HG03442 (cell line): ENCODE measurements at regions not wholly inside any gene's neighbourhood (a gene's known extent, or its start where the extent isn't known, plus 50 kb on each side); places are given as distances from the start of the nearest gene placed in this dataset.
"Not testable (repeated sequence)": the region's sequence is repeated elsewhere in the genome, so short reads cannot be mapped to it uniquely, and the experiment has no call there.

Source experiments
- ATAC-seq: cut with Tn5 transposase; IDR thresholded peaks from one replicate; pipeline ENCODE4 v1.9.1; 2021; ENCODE audit warnings: mild to moderate bottlenecking, moderate library complexity; ENCODE audit not compliant: unreplicated experiment

DNA sequence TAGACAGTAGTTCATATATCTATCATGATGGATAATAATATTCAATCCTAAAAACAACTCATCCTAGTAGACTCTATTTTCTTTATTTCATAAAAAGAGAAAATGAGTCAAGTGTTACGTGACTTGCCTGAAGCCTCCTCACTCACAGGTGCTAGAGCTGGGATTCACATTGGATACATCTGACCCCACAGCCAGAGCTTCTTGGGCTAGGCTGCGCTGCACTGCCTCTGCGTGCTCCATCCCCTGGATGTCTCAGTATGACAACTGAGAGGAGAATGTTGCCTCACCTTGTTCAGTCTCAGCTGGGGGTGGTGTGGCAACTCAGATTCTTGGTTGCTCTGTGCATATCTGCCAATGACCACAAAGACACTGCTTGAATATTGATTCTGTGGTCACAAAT, 286.6 kb downstream of the LIG4 start:
- ATAC-seq: no peak

DNA sequence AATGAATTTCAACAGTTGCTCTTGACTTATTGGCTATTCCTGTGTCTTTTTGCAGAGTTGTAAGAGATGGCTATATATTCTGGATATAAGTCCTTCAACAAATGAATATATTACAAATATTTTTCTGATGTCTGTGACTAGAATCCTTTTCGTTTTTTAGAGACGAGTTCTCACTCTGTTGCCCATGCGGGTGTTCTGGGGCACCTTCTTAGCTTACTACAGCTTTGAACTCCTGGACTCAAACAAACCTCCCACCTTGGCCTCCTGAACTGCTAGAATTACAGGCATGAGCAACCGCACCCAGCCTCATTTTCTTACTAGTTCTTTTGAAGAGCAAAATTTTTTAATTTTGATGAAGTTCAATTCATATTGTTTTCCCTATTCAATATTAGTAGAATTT, 287.8 kb downstream of the LIG4 start:
- ATAC-seq: no peak

DNA sequence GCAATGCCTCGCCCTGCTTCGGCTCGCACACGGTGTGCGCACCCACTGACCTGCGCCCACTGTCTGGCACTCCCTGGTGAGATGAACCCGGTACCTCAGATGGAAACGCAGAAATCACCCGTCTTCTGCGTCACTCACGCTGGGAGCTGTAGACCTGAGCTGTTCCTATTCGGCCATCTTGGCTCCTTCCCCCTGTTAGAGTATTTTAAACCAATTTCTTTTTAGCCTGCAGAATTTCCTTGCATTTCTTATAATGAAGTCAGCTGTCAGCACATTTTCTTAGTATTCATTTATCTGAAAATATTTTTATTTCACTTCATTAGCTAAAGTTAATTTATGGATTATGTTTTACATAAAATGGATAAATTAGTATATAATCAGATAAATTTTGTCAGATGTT, 288.8 kb downstream of the LIG4 start:
- not testable (repeated sequence) for ATAC-seq

DNA sequence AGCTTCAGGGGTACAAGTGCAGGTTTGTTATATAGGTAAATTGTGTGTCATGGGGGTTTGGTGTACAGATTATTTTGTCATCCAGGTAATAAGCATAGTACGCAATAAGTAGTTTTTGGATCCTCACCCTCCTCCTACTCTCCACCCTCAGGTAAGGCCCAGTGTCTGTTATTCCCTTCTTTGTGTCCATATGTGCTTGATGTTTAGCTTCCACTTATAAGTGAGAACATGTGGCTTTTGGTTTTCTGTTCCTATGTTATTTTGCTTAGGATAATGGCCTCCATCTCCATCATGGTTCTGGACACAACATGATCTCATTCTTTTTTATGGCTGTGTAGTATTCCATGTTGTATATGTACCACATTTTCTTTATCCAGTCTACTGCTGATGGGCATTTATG, 298.4 kb downstream of the LIG4 start:
- ATAC-seq: not testable (repeated sequence)

DNA sequence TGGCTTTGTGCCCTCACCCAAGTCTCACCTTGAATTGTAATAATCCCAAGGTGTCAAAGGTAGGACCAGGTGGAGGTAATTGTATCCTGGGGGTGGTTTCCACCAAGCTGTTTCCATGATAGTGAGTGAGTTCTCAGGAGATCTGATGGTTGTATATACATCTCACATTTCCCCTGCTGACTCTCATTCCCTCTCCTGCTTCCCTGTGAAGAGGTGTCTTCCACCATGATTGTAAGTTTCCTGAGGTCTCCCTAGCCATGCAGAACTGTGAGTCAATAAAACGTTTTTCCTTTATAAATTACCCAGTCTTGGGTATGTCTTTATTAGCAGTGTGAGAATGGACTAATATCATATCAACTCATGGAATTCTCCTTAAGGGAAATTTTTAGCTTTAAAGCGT, 302.6 kb downstream of the LIG4 start:
- no peak for ATAC-seq

DNA sequence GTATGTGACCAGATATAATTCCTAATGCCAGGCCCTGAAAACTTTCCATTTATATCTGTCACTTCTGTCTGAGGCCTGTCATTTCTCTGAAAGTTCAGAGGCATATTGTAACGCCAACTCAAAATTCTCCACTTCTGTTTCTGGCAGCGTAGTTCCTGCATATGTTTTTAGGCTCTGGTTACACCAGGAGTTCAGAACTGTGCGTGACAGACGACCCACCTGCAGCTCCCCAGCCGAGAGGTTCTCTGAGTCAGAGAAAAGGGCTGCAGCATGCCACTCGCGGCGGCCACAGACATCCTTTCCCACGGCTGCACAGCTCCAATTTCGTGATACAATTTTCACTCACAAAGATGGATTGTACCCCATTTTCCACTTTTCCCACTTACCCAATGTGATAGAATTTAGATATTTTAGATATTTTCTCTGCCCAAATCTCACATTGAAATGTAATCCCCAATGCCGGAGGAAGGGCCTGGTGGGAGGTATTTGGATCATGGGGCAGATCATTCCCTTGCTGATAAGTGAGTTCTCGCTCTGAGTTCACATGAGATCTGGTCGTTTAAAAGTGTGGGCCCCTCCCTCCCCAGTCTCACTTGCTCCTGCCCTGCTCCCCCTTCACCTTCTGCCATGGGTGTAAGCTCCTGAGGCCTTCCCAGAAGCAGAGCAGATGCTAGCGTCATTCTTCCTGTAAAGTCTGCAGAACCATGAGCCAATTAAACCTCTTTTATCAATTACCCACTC, 308.1 kb downstream of the LIG4 start:
- no peak for ATAC-seq

DNA sequence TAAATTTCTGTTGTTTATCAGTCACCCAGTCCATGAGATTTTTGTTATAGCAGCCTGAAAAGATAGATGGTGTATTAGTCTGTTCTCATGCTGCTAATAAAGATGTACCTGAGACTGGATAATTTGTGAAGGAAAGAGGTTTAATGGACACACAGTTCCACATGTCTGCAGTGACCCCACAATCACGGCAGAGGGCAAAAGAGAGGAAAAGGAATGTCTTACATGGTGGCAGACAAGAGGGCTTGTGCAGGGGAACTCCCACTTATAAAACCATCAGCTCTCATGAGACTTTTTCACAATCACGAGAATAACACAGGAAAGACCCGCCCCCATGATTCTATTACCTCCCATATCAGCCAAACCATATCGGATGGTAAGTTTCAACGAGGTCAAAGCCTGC, 309.2 kb downstream of the LIG4 start:
- ATAC-seq: no peak

DNA sequence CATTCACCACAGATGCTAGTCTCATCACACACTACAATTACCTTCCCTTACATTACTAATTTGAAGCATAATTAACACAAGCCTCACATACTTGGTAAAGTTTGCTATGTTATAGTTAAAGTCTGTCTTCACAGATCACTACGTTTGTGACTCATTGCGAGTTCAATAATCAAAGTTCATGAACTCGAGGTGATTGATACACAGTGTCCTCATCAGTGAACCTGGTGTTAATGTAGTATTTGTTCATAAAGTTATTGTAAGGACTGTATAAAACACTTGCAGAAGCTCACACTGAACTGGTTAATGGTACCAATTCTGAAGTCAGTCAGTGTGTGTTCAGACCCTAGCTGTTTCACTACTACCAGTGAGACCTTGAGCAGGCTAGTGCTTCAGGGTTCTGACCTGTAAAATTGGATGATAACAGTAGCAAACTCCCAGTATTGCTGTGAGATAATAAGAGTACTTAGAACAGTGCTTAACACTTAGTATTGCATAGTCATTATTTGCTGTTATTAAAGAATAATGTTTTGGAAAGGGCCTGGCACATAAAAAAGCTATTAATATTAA, 313.3 kb downstream of the LIG4 start:
- no peak for ATAC-seq

DNA sequence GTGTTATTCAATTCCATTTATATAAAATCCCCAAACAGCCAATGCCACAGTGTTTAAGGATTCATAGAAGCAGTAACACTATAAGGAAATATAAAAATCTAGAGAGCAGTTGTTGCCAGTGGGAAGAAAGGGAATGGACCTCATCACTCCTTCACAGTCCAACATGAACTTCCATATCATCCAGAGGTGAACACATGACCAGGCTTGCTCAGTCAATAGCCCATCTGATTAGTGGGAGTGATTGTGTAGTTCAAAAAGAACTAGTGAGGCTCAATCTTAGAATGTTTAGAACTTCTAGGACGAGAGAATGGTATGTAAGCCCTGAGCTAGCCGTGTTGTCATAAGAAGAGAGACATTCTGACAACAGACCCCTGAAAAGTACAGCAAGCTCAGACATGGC, 314.1 kb downstream of the LIG4 start:
- ATAC-seq: no peak

DNA sequence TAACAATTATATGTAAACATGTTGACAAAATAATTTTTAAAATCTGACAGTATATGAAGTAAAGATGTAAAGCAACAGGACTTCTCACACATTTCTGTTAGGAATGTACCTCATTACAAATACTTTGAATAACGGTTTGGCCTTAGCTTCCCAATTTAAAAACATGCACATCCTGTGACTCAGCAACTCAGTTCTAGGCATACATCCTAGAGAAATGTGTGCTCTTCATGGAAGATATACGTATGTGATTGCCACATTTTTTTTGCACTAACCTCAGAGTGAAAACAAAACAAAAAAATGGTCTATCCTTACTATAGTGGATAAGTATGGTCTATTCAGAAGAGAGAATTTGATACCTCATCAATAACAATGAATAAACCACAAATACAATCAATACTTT, 314.6 kb downstream of the LIG4 start:
- no peak for ATAC-seq

DNA sequence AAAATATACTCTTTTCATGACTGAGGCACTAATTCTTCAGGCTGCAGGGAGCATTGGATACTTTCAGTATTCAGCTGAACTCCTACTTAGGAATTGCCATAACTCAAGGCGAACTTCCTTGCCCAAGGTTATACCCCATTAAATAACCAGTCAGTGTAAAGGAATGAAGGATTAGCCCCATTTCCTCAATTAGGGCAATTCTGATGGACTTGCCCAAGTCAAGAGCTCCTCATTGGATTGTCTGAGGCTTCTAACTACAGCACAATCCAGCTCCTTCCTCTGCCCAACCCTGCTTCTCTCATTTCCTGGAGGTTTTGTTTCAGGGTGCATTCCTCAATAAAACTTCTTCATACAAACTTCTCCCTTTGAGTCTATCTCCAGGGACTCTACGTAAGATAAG, 329.2 kb downstream of the LIG4 start:
- no peak for ATAC-seq

DNA sequence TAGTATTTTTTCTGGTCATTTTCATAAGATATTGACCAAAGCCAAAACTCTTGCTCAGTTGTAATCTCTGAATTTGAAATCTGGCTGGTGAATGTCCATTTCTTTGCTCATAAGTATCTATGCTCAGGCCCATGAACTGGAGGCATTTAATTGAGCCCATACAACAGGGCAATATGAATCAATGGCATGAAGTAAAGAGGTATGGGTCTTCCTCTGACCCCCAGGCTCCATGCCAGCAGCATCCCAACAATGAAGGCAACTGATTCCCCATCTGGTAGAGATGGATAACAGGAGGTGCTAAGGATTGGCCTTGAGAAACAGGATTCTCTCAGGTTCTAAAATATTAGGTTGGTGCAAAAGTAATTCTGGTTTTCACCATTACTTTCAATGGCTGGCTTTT, 330.8 kb downstream of the LIG4 start:
- no peak for ATAC-seq

DNA sequence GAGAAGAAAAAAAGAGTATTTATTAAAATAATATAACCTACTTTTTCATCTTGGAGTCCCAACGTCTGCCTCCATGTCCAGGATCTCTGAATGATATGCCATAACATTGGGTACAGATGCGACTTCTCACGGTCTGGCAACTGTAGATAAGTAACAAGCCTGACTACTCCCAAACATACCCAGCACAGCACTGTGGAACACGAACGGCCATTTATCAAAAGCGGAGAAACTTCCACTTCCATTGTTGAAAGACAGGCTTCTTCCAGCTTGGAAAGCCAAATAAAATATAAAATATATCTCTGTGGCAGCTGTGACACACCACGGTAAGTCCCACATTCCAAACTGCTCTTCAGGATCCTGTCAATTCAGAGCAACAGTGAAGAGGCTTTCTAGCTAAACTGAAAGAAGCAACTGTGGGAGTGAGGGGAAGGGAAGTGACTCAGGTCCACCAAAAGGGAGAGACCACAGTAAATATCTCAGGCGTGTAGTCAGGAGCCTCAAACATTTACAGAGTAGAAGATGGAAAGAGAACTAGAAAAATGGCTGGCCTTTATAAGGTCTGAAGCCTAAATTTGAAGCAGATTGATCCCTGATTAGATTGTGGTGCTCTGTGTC, 331.7 kb downstream of the LIG4 start:
- no peak for ATAC-seq

DNA sequence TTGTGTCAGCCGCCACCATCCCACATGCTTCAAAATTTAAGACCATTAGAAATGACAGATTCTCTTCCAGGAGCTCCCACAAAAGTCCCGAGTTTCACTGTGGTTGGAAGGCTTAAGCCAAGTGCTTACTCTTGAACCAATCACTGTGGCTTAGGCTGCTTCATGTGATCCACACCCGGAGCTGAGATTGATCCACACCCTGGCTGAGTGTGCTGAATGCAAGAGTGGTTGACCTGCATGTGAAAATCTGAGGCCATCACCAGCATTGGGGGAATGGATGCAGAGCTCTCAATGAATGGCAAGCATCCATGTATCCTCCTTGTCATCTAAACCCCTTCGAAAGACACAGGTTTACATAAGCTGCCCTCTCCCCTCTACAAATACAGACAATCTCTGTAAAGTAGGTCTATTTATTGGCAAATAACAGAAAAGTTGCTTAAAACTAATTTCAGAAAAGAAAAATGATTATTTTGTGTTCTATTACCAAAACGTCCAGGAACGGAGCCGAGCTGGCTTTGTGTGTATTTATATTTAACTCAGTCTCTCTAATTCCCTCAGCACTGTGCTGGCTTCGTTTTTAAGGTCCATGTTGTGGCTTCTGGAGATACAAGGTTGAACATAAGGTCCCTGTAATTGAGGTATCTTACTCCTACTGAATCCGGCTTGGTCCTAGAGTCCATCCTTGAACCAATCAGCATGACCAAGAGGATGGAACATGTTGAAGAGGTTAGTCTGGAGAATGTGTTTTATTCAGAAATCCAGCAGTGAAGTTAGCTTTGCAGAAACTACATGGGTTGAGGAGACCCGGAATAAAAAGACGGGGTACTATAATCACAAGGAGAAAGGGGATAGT, 332.4 kb downstream of the LIG4 start:
- no peak for ATAC-seq

DNA sequence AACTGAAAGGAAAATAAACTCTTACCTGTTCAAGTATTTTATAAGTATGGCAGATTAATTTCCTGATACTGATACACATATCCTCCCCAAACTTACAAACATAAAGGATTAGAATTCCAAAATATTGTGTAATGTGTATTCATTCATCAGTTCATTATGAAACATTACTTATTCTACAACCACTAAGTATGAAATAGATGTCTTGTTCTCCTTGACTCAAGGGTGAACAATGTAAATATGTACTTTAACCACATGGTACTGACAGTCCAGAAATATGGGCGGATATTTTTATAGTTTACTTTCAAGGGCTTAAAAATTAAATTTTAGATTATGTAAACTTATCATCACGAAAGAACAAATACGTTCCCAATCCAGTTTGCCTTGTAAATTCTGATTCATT, 334.0 kb downstream of the LIG4 start:
- no peak for ATAC-seq

DNA sequence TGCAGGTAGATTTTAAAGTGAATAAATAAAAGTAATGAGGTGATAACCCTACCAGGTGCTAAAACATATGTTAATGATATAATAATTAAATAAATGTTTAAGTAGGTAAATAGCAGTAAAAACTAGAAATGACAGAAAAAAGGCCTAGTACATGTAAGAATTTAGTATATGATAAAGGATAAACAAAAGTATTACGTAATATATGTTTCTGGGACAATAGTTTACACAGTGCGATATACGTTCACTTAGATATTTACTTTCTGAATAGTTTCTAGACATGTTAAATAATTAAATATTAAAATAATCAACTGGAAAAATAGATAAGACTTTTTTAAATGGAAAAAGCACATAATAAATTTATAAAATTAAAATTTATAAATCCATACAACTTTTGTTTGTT, 340.9 kb downstream of the LIG4 start:
- ATAC-seq: no peak

DNA sequence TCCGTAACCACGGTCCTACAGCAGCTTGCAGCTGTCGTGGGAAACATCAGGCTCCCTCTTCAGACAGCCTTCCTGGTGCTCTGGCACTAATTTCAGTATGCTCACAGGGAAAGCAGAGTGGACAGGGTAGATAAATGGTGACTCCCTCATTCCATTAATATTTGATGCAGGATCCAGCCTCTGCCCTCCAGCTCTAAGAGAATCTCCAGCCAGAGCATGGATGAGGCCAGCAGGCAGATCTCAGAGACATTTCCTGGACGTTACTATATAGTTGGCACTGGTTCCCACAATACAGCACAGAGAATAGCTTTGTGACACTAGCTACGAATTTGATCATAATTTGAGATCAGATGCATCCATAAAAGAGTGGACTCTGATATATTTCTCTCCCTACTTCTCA, 341.4 kb downstream of the LIG4 start:
- no peak for ATAC-seq

DNA sequence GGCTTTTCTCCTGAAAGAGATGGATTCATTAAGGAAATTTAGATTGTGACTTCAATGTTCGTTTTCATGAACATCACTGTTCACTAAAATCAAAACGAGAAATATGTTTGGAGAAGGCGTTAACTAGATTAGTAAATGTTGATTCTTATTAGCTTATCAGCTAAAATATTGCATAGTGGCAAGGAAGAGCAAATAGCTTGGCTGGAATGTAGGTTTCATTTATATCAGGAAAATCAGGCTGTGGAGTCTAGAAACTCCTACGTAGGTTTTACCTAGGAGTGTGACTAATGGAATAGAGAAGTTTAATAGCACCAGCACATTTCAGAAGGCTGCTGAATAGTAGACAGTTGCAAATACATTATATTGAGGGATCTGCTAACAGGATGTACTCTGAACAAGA, 344.9 kb downstream of the LIG4 start:
- no peak for ATAC-seq

DNA sequence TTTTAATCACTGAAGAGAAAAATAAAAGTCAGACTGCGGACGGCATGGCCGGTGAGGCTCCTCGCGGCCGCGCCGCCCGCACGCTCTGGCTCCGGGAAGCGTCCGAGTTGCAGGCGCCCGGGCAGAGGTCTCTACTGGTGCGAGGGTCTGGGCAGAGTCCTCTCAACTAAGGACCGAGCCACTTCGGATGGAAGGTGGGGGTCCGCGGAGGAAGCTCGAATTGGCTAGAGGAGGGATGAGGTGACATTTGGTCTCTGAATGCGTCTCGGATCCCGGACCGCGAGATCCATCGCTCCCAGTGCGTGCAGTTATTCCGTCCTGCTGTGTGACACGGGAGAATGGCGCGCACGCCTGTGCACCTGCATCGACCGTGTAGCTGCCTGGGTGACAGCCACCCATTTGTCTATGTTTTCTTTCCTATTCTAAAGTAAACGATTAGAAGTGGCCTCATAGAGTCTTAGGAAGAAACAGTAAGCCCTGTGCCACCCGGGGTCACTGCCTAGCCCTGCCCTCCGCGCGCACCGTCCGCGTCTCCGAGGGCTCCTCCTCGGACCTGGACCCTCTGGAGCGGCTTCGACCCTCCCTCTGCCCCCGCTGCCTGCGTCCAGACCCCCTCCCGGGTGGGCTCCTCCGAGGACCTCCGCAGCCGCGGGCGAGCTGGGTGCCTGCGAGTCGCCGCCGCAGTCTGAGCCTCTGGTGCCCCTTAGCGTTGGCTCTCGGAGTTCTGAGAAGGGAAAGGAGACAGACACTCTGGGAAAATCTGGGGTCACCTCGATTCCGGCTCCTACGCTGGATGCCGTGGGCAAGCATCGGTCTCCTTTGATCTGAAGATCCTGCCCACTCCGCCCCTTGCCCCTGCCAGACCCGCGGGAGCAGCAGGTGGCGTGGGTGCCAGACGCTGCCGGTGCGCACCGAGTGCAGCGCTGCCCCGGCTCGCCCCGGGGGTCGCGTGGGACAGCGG, 347.4 kb downstream of the LIG4 start:
- no peak for ATAC-seq

DNA sequence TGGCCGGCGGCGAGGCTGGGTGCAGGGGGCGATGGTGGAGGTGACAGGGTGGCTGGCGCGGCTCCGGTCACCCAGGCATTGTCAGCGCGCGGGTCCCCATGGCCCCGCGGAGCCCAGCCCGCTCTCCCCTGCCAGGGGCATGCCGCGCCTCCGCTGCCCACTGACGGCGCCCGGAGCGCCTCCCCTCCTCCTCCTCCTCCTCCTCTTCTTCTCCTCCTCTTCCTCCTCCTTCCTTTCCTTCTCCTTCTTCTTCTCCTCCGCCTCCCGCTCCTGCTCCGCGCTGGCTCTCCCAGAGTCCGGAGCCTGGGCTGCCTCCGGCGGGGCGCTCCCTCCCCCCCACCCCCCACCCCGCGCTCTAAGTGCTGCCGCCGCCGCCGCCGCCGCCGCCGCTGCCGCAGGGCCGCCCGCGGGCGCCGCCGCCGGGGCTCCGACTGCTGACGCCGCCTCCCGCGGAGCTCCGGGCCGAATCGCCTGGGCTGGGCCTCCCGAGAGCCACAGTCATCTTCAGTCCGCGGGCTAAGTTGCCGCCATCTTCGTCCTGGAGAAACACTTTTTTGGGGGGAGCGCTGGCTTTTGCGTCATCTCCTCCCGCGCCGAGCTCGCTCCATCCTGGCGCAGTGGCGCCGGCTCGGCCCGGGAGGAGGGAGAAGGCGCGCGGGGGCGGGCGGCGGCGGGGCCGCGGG, 348.3 kb downstream of the LIG4 start:
- no peak for ATAC-seq
